Fibroblast of villous mesenchyme (primary cell): ENCODE measurements at regions not wholly inside any gene's neighbourhood (a gene's known extent, or its start where the extent isn't known, plus 50 kb on each side); places are given as distances from the start of the nearest gene placed in this dataset.

Source experiments
- DNase-seq: peaks from one replicate; pipeline ENCODE4 v3.0.0-alpha.2; 2010; ENCODE audit warnings: low read depth
- H3K4me3 ChIP-seq: 2 replicates; pipeline ENCODE4 v1.5.1; 2011; ENCODE audit warnings: low read depth, mild to moderate bottlenecking, low read length
- CTCF ChIP-seq: IDR thresholded peaks from 2 replicates; pipeline ENCODE4 v1.5.1; 2012; ENCODE audit warnings: low read depth, mild to moderate bottlenecking, low read length; ENCODE audit not compliant: insufficient read depth

- DNase-seq = no peak
- no peak for TF ChIP-seq CTCF
Observed at GRCh38 chr20:11305406-11305805, 612.3 kb upstream of the BTBD3 start.

DNA sequence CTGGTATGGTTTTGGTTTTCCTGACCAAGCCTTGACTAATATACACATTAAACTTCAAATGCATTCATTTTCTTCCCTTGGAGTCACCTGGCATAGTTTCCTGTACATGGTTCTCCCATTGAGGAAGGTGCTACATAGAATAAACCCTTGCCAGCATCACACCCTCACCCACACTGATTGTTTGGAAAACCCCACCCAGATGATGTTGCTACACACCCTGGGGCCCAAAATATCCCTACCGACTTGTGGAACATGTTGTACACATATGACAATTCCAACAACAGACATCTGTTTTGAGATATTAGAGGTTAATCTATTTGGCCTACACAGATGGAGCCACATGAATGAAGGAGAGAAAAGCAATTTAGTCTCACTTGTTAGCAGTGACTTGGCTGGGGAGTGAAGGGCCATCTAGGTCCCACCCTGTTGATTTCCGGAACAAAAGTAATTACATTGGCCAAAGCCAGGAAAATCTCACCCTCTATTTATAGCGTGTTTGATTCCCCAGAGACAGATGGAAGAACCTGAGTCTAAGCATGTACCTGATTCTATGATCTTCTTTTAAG is 606.0 kb upstream of the BTBD3 start:
- TF ChIP-seq CTCF = no peak
- no peak overlapping the region for H3K4me3 ChIP-seq
- peak; percentile 1 for DNase-seq

More at GRCh38 chr20:11305406-11305805, 612.3 kb upstream of the BTBD3 start:
- no peak overlapping the region for H3K4me3 ChIP-seq

GRCh38 chr20:11315525-11315924 is 602.2 kb upstream of the BTBD3 start:
- no peak overlapping the region for H3K4me3 ChIP-seq
- no peak for TF ChIP-seq CTCF
- no peak for DNase-seq

DNA sequence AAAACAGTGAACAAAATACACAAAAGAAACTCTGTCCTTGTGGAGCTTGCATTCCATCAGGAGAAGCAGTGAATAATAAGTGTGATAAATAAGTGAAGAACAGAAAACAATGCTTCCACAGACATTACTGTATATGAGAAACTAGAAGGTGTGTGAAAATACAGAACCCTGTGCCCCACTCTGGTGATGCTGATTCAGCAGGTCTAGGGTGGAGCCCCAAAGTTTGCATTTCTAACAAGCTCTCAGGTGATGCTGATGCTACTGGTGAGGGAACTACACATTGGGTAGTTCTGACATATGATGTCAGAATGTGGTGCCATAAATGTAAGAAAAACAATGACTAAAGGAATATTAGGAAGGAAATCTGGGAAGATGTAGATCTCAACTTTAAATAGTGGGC is 601.4 kb upstream of the BTBD3 start:
- DNase-seq = no peak
- H3K4me3 ChIP-seq = no peak overlapping the region
- TF ChIP-seq CTCF = no peak

DNA sequence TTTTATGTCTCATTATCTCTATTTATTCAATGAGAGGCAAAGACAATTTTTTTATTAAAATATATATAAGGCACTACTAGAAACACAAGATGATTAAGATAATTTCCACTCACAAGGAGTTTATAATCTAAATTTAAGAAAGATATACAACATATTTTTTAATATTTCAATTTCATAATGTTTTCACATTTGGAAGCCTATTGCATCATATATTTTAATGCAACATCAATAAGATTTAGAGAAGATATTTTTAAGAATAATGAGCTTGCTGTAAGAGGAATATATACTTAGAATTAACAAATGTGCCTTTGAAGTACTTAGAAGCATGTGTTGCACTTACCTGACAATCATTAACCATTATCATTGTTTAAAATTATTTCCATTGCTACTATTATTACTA is 597.7 kb upstream of the BTBD3 start:
- DNase-seq = no peak
- H3K4me3 ChIP-seq = no peak overlapping the region
- TF ChIP-seq CTCF = no peak

GRCh38 chr20:11323816-11324215 is 593.9 kb upstream of the BTBD3 start:
- TF ChIP-seq CTCF = no peak
- no peak for DNase-seq
- H3K4me3 ChIP-seq = no peak overlapping the region

- no peak overlapping the region for H3K4me3 ChIP-seq
- no peak for DNase-seq
- TF ChIP-seq CTCF = no peak
Observed at GRCh38 chr20:11324990-11325389, 592.7 kb upstream of the BTBD3 start.
